Uterus (tissue), 2 donors: ENCODE measurements at regions not wholly inside any gene's neighbourhood (a gene's known extent, or its start where the extent isn't known, plus 50 kb on each side); places are given as distances from the start of the nearest gene placed in this dataset.

Experiments used
- CTCF ChIP-seq, 4 experiments: fragments of 200-600 bp in 2 of 4; fragments of 450-650 bp in 2 of 4; sonication (generic) in 2 of 4; IDR thresholded peaks; one replicate each; pipeline ENCODE4 v1.5.1; 2016 to 2019; ENCODE audit warnings: antibody characterized with exemption in 4 of 4, mild to moderate bottlenecking in 2 of 4, moderate library complexity in 1 of 4
- POLR2A ChIP-seq, 2 donors: fragments of 450-650 bp; IDR thresholded peaks; one replicate each; pipeline ENCODE4 v1.6.1; 2016; ENCODE audit warnings: antibody characterized with exemption in 2 of 2, mild to moderate bottlenecking in 1 of 2, moderate library complexity in 1 of 2

GRCh38 chr5:142248853-142249462, 75.9 kb downstream of the SPRY4 start:
- TF ChIP-seq CTCF (IDR thresholded peaks at IDR 0.05) (no peak), POLR2A (IDR thresholded peaks at IDR 0.05) (no peak)
